Body of pancreas (tissue), 4 donors: ENCODE measurements at regions not wholly inside any gene's neighbourhood (a gene's known extent, or its start where the extent isn't known, plus 50 kb on each side); places are given as distances from the start of the nearest gene placed in this dataset.

Source experiments
- ATAC-seq: fragments of 150-250 bp; one replicate; pipeline ENCODE4 v1.9.1; 2016
- DNase-seq, 4 donors: peaks; one replicate each; pipeline ENCODE4 v3.0.0-alpha.2; 2019
- H3K27ac ChIP-seq, 4 donors: fragments of 200-600 bp; sonication (generic); 1 replicate in 3 of 4; 2 replicates in 1 of 4; pipeline versions ENCODE4 v1.5.1 to v1.6.1; 2016 to 2019; ENCODE audit warnings: mild to moderate bottlenecking in 1 of 4, mixed read lengths in 1 of 4, moderate library complexity in 1 of 4
- H3K27me3 ChIP-seq, 2 donors: fragments of 200-600 bp; sonication (generic); one replicate each; pipeline ENCODE4 v1.6.0; 2016; ENCODE audit warnings: mild to moderate bottlenecking in 1 of 2
- H3K36me3 ChIP-seq, 2 donors: fragments of 200-600 bp; sonication (generic); replicated peaks in 1 of 2; 2 replicates each; pipeline ENCODE4 v1.5.1; 2016; ENCODE audit warnings: low read depth in 2 of 2; ENCODE audit not compliant: insufficient read depth in 1 of 2
- H3K4me1 ChIP-seq: fragments of 200-600 bp; sonication (generic); one replicate; pipeline ENCODE4 v1.6.0; 2016
- H3K4me3 ChIP-seq, 2 donors: fragments of 200-600 bp; sonication (generic); 1 replicate in 1 of 2; 2 replicates in 1 of 2; pipeline ENCODE4 v1.5.1; 2016 to 2019
- H3K9me3 ChIP-seq, 3 donors: fragments of 200-600 bp; sonication (generic); 1 replicate in 2 of 3; 2 replicates in 1 of 3; pipeline ENCODE4 v1.5.1; 2016
- POLR2A ChIP-seq, 3 donors: fragments of 450-650 bp; IDR thresholded peaks; one replicate each; pipeline ENCODE4 v1.6.1; 2016; ENCODE audit warnings: antibody characterized with exemption in 3 of 3, mild to moderate bottlenecking in 2 of 3
- WGBS, 2 donors: methylation state at CpG; one replicate each; pipeline ENCODE4 v1.1.5; 2017; 5-methylcytosine and 5-hydroxymethylcytosine counted together
- intact Hi-C: fragments of 100-400 bp; cut with DNase I; formaldehyde crosslinking; loops from one replicate; pipeline ENCODE4 v1.15.1; 2023
- TF ChIP-seq, protein P1 (sequence below), 7 experiments: fragments of 450-650 bp in 4 of 7; fragments of 200-600 bp in 3 of 7; sonication (generic) in 3 of 7; IDR thresholded peaks; one replicate each; pipeline ENCODE4 v1.5.1; 2016 to 2019; ENCODE audit warnings: antibody characterized with exemption in 7 of 7

DNA sequence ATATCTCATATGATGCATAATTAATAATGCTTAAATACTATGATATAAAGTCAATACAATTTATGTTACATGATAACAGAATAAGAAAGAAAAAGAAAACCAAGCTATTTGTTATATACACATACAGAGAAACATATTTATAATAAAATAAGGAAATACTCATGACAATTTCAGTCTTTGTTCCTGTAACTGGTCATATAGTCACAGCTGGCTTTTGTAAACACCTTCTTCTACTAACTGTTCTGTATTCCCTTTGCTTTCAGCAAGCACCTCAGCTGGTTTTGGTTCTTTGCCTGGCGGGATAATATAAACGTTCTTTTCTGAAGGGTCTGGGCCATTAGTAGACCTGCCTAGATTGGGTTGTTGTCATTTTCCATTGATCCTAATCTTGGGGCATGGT is 158.5 kb downstream of the COPS8 start:
- ATAC-seq, result no peak

GRCh38 chr2:237244976-237245646 is 159.4 kb downstream of the COPS8 start:
- intact Hi-C loops, result no loop called here
- Histone ChIP-seq H3K27ac (peak overlapping the region in 1 of 4 donors; percentile 4), H3K4me1 (no peaks in the 10 kb centered on the region), H3K27me3 (no peaks in the 10 kb centered on the region), H3K9me3 (peaks cover 0 to 4% (median 0%) of the 10 kb centered on the region in 3 donors), H3K36me3 (no peaks in the 10 kb centered on the region), H3K4me3 (no peak overlapping the region)
- ATAC-seq (peak; percentile 38), DNase-seq (no peak)
- WGBS, 2 donors, result 71 to 81% methylated on average over 3 of the region's 3 CpGs
- TF ChIP-seq POLR2A (IDR thresholded peaks at IDR 0.05), result no peak
- TF ChIP-seq, protein P1, sequence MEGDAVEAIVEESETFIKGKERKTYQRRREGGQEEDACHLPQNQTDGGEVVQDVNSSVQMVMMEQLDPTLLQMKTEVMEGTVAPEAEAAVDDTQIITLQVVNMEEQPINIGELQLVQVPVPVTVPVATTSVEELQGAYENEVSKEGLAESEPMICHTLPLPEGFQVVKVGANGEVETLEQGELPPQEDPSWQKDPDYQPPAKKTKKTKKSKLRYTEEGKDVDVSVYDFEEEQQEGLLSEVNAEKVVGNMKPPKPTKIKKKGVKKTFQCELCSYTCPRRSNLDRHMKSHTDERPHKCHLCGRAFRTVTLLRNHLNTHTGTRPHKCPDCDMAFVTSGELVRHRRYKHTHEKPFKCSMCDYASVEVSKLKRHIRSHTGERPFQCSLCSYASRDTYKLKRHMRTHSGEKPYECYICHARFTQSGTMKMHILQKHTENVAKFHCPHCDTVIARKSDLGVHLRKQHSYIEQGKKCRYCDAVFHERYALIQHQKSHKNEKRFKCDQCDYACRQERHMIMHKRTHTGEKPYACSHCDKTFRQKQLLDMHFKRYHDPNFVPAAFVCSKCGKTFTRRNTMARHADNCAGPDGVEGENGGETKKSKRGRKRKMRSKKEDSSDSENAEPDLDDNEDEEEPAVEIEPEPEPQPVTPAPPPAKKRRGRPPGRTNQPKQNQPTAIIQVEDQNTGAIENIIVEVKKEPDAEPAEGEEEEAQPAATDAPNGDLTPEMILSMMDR (IDR thresholded peaks at IDR 0.05), result no peak

More for the DNA sequence above, 158.5 kb downstream of the COPS8 start:
- Histone ChIP-seq H3K36me3 (no peaks in the 10 kb centered on the region), H3K4me1 (no peaks in the 10 kb centered on the region), H3K9me3 (peaks cover 0 to 4% (median 0%) of the 10 kb centered on the region in 3 donors), H3K4me3 (no peak overlapping the region), H3K27me3 (no peaks in the 10 kb centered on the region), H3K27ac (no peak overlapping the region)
- no peak for TF ChIP-seq POLR2A (IDR thresholded peaks at IDR 0.05)
- TF ChIP-seq, protein P1 (IDR thresholded peaks at IDR 0.05), result no peak
- WGBS, 2 donors, result 56 to 61% methylated on average over 2 of the region's 2 CpGs
- intact Hi-C loops, result no loop called here
- DNase-seq, result no peak

- Histone ChIP-seq H3K27me3 (no peaks in the 10 kb centered on the region), H3K4me1 (no peaks in the 10 kb centered on the region), H3K4me3 (no peak overlapping the region), H3K27ac (no peak overlapping the region), H3K9me3 (no peaks in the 10 kb centered on the region), H3K36me3 (no peaks in the 10 kb centered on the region)
- DNase-seq, result no peak
- ATAC-seq, result no peak
- TF ChIP-seq, protein P1 (IDR thresholded peaks at IDR 0.05), result no peak
- TF ChIP-seq POLR2A (IDR thresholded peaks at IDR 0.05), result no peak
- WGBS, 2 donors, result 89 to 98% methylated on average over 3 of the region's 3 CpGs
- intact Hi-C loops, result no loop called here
Measured at GRCh38 chr2:237250599-237250998, 163.4 kb downstream of the COL6A3 start.

DNA sequence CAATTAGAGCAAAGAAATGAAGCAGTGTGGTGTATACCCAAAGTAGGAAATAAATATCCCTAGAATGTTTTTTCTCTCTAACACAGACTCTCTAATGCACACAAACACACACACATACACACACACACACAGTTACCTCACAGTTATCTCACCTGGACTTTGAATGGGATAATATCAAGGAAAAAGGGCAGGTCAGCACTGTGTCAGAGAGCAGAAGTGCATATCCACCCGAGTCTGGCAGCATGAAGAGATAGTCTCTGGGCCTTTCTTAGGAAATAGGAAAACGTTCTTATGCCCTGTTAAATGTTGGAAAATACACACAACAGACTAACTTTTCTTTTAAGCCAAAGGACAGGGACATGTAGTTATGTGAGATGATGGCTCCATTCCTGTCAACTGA is 162.0 kb downstream of the COL6A3 start:
- no peak for TF ChIP-seq POLR2A (IDR thresholded peaks at IDR 0.05)
- H3K4me1 ChIP-seq, result no peaks in the 10 kb centered on the region
- H3K27me3 ChIP-seq, result no peaks in the 10 kb centered on the region
- no peak overlapping the region for H3K27ac ChIP-seq
- no peak overlapping the region for H3K4me3 ChIP-seq
- WGBS, 2 donors, result 36 to 45% methylated on average over 2 of the region's 2 CpGs
- H3K9me3 ChIP-seq, result no peaks in the 10 kb centered on the region
- DNase-seq (no peak), ATAC-seq (no peak)
- H3K36me3 ChIP-seq, result no peaks in the 10 kb centered on the region
- intact Hi-C loops, result no loop called here

DNA sequence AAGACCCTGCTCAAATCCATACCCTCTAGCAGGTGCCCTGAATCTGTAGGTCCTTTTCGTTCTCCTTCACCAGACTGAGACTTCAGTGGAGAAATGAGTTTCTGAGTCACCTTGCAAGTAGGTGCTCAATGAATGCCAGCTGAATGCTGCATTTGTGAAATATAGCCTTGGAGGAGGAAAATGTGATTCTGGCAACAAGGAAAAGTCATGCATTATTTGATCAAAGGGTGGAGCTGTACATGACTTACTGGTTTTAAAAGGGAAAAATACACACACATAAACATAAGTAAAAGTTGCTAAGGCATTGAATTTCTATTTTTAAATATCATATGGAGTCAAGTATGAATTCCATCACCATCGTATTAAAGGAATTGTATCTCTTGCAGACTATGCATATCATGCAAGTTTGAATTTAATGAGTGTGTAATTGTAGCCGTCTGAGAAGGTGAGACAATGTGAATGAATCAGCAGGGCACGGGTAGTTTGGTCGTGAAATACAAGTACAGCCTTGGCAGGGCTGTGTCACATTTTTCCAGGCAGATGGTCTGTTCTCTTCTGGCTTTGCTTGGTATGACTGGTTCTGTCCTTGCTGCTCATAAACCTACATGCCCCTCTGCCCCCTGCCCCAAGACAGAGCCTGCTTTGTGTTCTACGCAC is 160.8 kb downstream of the COL6A3 start:
- ATAC-seq, result no peak
- WGBS, 2 donors, result 80 to 81% methylated on average over 5 to 6 of the region's 6 CpGs
- no peak overlapping the region for H3K4me3 ChIP-seq
- H3K27ac ChIP-seq, result no peak overlapping the region
- intact Hi-C loops, result no loop called here
- H3K9me3 ChIP-seq, result no peaks in the 10 kb centered on the region
- TF ChIP-seq, protein P1 (IDR thresholded peaks at IDR 0.05), result no peak
- no peaks in the 10 kb centered on the region for H3K4me1 ChIP-seq
- no peaks in the 10 kb centered on the region for H3K36me3 ChIP-seq
- no peaks in the 10 kb centered on the region for H3K27me3 ChIP-seq
- no peak for DNase-seq
